Fibroblast of villous mesenchyme (primary cell): ENCODE measurements at regions not wholly inside any gene's neighbourhood (a gene's known extent, or its start where the extent isn't known, plus 50 kb on each side); places are given as distances from the start of the nearest gene placed in this dataset.

Experiments
- DNase-seq: peaks from one replicate; pipeline ENCODE4 v3.0.0-alpha.2; 2010; ENCODE audit warnings: low read depth
- H3K4me3 ChIP-seq: 2 replicates; pipeline ENCODE4 v1.5.1; 2011; ENCODE audit warnings: low read depth, mild to moderate bottlenecking, low read length
- CTCF ChIP-seq: IDR thresholded peaks from 2 replicates; pipeline ENCODE4 v1.5.1; 2012; ENCODE audit warnings: low read depth, mild to moderate bottlenecking, low read length; ENCODE audit not compliant: insufficient read depth

- H3K4me3 ChIP-seq = no peak overlapping the region
- no peak for DNase-seq
- TF ChIP-seq CTCF = no peak
These were observed 156.4 kb upstream of the BOD1L1 start for GRCh38 chr4:13783800-13784411.

- no peak for TF ChIP-seq CTCF
- DNase-seq = no peak
- no peak overlapping the region for H3K4me3 ChIP-seq
These were observed 165.6 kb upstream of the BOD1L1 start for GRCh38 chr4:13793020-13793710.

- H3K4me3 ChIP-seq = no peak overlapping the region
- no peak for TF ChIP-seq CTCF
- no peak for DNase-seq
These were observed 167.5 kb upstream of the BOD1L1 start for GRCh38 chr4:13794819-13795565.

GRCh38 chr4:13797061-13797460 is 169.5 kb upstream of the BOD1L1 start:
- H3K4me3 ChIP-seq = no peak overlapping the region
- TF ChIP-seq CTCF = no peak
- no peak for DNase-seq

GRCh38 chr4:13815231-13815630 is 187.7 kb upstream of the BOD1L1 start:
- H3K4me3 ChIP-seq = no peak overlapping the region
- DNase-seq = no peak
- TF ChIP-seq CTCF = no peak

GRCh38 chr4:13816472-13816871 is 188.9 kb upstream of the BOD1L1 start:
- TF ChIP-seq CTCF = no peak

More at GRCh38 chr4:13816472-13816871, 188.9 kb upstream of the BOD1L1 start:
- DNase-seq = no peak
- H3K4me3 ChIP-seq = no peak overlapping the region
